ENCODE measurements at regions not wholly inside any gene's neighbourhood (a gene's known extent, or its start where the extent isn't known, plus 50 kb on each side); places are given as distances from the start of the nearest gene placed in this dataset.

DNA sequence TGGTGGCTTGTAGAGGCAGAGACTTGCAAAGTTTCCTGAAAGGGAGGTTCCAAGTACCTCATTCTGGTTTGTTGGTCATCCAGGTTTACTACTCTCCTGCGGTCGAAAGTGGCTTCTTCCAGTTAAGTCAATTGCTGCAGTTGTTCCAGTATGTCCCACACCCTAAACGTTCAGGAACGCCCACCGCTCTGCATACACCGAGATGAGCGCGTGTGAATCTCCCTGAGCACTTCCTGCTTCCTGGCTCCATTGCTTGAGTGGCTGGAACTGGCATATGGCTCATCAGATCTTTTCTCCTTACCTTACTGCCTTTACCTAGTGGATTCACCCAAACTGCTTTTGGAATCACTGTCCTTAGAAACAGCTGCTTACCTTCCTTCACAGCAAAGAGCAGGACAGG is 59.1 kb upstream of the GLIS3 start:
- no peaks in the 10 kb centered on the region for H3K9me3 ChIP-seq (ENCODE audit: low read depth, low read length)
- H3K36me3 ChIP-seq (ENCODE audit: insufficient read depth, low read length): no peaks in the 10 kb centered on the region
- no peak overlapping the region for H2AFZ ChIP-seq (ENCODE audit: low read length)
- H3K27me3 ChIP-seq (ENCODE audit: insufficient read depth, low read length): no peaks in the 10 kb centered on the region
- no peak overlapping the region for H3K27ac ChIP-seq (ENCODE audit: low read depth, low read length)
- TF ChIP-seq, protein P1, sequence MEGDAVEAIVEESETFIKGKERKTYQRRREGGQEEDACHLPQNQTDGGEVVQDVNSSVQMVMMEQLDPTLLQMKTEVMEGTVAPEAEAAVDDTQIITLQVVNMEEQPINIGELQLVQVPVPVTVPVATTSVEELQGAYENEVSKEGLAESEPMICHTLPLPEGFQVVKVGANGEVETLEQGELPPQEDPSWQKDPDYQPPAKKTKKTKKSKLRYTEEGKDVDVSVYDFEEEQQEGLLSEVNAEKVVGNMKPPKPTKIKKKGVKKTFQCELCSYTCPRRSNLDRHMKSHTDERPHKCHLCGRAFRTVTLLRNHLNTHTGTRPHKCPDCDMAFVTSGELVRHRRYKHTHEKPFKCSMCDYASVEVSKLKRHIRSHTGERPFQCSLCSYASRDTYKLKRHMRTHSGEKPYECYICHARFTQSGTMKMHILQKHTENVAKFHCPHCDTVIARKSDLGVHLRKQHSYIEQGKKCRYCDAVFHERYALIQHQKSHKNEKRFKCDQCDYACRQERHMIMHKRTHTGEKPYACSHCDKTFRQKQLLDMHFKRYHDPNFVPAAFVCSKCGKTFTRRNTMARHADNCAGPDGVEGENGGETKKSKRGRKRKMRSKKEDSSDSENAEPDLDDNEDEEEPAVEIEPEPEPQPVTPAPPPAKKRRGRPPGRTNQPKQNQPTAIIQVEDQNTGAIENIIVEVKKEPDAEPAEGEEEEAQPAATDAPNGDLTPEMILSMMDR (IDR thresholded peaks at IDR 0.05; ENCODE audit: extremely low read depth, low read depth, low read length): no peak
- no peak overlapping the region for H3K4me3 ChIP-seq (ENCODE audit: insufficient read depth, low read length)
- H3K79me2 ChIP-seq (ENCODE audit: insufficient read depth, low read length): no peaks in the 10 kb centered on the region
- H3K4me1 ChIP-seq (ENCODE audit: insufficient read depth, low read length): no peaks in the 10 kb centered on the region
- no peak overlapping the region for H3K4me2 ChIP-seq (ENCODE audit: insufficient read depth, low read length)
- DNase-seq (ENCODE audit: insufficient read length, low spot score, missing footprints): no peak
- no peaks in the 10 kb centered on the region for H4K20me1 ChIP-seq (ENCODE audit: insufficient read depth, low read length)

DNA sequence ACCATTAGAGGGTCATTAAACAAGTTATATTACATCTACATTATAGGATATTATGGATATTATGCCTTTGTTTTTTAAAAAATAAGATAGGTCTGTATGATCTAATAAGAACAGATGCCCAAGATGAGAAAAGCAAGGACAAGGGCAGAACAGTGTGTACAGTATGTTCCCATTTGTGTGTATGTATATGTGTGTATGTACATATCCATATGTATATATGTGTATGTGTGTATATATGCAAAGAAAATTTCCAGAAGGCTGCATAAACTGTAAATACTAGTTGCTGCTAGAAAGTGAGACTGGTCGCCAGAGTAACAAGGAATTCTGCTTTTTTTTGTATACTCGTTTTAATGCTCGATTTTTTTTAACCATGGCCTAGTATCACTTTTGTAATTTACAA is 58.1 kb upstream of the GLIS3 start:
- TF ChIP-seq, protein P1 (IDR thresholded peaks at IDR 0.05; ENCODE audit: extremely low read depth, low read depth, low read length): no peak
- no peaks in the 10 kb centered on the region for H3K9me3 ChIP-seq (ENCODE audit: low read depth, low read length)
- no peak for DNase-seq (ENCODE audit: insufficient read length, low spot score, missing footprints)
- H2AFZ ChIP-seq (ENCODE audit: low read length): no peak overlapping the region
- H3K4me3 ChIP-seq (ENCODE audit: insufficient read depth, low read length): no peak overlapping the region
- no peaks in the 10 kb centered on the region for H3K36me3 ChIP-seq (ENCODE audit: insufficient read depth, low read length)
- no peaks in the 10 kb centered on the region for H3K27me3 ChIP-seq (ENCODE audit: insufficient read depth, low read length)
- no peaks in the 10 kb centered on the region for H3K4me1 ChIP-seq (ENCODE audit: insufficient read depth, low read length)
- no peak overlapping the region for H3K27ac ChIP-seq (ENCODE audit: low read depth, low read length)
- no peaks in the 10 kb centered on the region for H4K20me1 ChIP-seq (ENCODE audit: insufficient read depth, low read length)
- no peaks in the 10 kb centered on the region for H3K79me2 ChIP-seq (ENCODE audit: insufficient read depth, low read length)
- H3K4me2 ChIP-seq (ENCODE audit: insufficient read depth, low read length): no peak overlapping the region

DNA sequence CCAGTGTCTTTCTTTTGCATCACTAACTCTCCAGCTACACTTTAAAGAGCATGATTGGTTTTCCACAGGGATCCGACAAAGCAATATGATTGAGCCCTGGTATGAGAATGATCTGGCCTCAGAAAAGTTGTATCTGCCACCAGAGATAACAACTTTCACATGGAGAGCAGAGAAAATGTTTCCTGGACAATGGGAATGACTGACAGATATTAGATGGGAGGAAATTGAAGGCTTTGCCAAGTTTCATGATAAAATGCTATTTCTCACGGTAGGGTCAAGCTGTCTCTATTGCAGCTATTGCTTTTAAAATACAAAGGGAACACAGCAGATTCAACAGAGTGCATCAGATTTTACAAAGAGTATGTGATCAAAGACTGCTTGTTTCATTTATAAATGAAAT is 56.4 kb upstream of the GLIS3 start:
- Histone ChIP-seq H3K79me2 (ENCODE audit: insufficient read depth, low read length) (no peaks in the 10 kb centered on the region), H3K36me3 (ENCODE audit: insufficient read depth, low read length) (no peaks in the 10 kb centered on the region), H3K9me3 (ENCODE audit: low read depth, low read length) (no peaks in the 10 kb centered on the region), H2AFZ (ENCODE audit: low read length) (no peak overlapping the region), H3K4me1 (ENCODE audit: insufficient read depth, low read length) (no peaks in the 10 kb centered on the region), H3K4me2 (ENCODE audit: insufficient read depth, low read length) (no peak overlapping the region), H3K27ac (ENCODE audit: low read depth, low read length) (no peak overlapping the region), H3K4me3 (ENCODE audit: insufficient read depth, low read length) (no peak overlapping the region), H3K27me3 (ENCODE audit: insufficient read depth, low read length) (no peaks in the 10 kb centered on the region), H4K20me1 (ENCODE audit: insufficient read depth, low read length) (no peaks in the 10 kb centered on the region)
- TF ChIP-seq, protein P1 (IDR thresholded peaks at IDR 0.05; ENCODE audit: extremely low read depth, low read depth, low read length): no peak
- no peak for DNase-seq (ENCODE audit: insufficient read length, low spot score, missing footprints)

DNA sequence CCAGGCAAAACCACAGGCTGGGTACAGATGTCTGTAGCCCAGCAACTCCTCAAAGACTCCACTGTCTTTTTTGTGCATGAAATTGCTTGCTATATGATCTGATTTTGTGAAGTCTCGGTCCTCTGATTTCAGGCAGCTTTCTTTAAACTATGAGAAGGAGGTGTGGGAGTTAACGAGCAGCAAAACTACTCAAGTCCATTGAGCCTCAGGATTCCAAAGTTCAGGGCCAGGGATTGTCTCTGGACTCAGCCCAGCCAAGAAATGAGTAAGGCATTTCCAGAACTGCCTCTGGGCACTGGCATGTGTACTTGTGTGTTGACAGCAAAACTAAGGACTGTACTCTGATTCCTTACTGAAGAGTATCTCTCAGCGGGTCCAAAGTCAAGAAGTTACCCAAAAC is 53.4 kb upstream of the GLIS3 start:
- no peak overlapping the region for H3K4me3 ChIP-seq (ENCODE audit: insufficient read depth, low read length)
- no peaks in the 10 kb centered on the region for H4K20me1 ChIP-seq (ENCODE audit: insufficient read depth, low read length)
- no peaks in the 10 kb centered on the region for H3K4me1 ChIP-seq (ENCODE audit: insufficient read depth, low read length)
- no peak overlapping the region for H3K4me2 ChIP-seq (ENCODE audit: insufficient read depth, low read length)
- no peak overlapping the region for H3K27ac ChIP-seq (ENCODE audit: low read depth, low read length)
- no peaks in the 10 kb centered on the region for H3K36me3 ChIP-seq (ENCODE audit: insufficient read depth, low read length)
- H3K79me2 ChIP-seq (ENCODE audit: insufficient read depth, low read length): no peaks in the 10 kb centered on the region
- no peak for DNase-seq (ENCODE audit: insufficient read length, low spot score, missing footprints)
- TF ChIP-seq, protein P1 (IDR thresholded peaks at IDR 0.05; ENCODE audit: extremely low read depth, low read depth, low read length): no peak
- H2AFZ ChIP-seq (ENCODE audit: low read length): no peak overlapping the region
- H3K27me3 ChIP-seq (ENCODE audit: insufficient read depth, low read length): no peaks in the 10 kb centered on the region
- H3K9me3 ChIP-seq (ENCODE audit: low read depth, low read length): no peaks in the 10 kb centered on the region

All from osteoblast (primary cell).